ENCODE measurements at regions not wholly inside any gene's neighbourhood (a gene's known extent, or its start where the extent isn't known, plus 50 kb on each side); places are given as distances from the start of the nearest gene placed in this dataset.
"Not testable (repeated sequence)": the region's sequence is repeated elsewhere in the genome, so short reads cannot be mapped to it uniquely, and the experiment has no call there.

DNA sequence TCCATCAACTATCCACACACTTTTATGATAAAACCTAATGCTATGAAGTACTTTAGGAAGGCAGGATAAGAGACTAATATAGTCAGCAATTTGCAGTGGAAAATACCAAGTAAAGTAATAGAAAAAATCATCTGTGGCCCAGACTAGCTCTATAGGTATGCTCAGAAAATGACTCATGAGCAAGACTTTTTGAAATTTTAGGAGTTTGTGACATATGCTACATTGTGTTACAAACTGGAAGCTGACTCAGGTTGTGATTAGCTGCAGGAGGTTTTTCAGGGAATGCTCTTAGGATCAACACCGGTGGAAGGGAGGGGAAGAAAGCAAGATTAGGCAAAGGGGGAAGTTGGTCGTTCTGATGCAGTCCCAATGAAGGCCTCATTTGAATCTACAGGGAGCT lies 56.1 kb downstream of the FEZF1 start:
- peak; percentile 49 for DNase-seq (ENCODE audit: low read depth)

DNA sequence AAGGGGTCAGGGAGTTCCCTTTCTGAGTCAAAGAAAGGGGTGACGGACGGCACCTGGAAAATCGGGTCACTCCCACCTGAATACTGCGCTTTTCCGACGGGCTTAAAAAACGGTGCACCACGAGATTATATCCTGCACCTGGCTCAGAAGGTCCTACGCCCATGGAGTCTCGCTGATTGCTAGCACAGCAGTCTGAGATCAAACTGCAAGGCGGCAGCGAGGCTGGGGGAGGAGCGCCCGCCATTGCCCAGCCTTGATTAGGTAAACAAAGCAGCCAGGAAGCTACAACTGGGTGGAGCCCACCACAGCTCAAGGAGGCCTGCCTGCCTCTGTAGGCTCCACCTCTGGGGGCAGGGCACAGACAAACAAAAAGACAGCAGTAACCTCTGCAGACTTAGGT lies 65.8 kb downstream of the FEZF1 start:
- not testable (repeated sequence) for DNase-seq (ENCODE audit: low read depth)

DNA sequence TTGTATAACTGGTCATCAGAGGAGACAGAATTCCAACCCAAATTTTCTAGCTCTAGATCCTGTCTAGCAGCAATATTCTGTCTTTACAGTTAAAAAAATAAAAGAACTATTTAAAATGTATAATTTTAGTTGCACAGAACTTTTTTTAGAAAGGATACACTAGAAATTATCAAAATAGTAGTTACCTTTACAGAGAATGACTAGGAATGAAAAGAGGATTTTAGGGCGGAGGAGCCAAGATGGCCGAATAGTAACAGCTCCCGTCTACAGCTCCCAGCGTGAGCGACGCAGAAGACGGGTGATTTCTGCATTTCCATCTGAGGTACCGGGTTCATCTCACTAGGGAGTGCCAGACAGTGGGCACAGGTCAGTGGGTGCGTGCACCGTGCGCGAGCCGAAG lies 66.3 kb downstream of the FEZF1 start:
- DNase-seq (ENCODE audit: low read depth) = not testable (repeated sequence)

DNA sequence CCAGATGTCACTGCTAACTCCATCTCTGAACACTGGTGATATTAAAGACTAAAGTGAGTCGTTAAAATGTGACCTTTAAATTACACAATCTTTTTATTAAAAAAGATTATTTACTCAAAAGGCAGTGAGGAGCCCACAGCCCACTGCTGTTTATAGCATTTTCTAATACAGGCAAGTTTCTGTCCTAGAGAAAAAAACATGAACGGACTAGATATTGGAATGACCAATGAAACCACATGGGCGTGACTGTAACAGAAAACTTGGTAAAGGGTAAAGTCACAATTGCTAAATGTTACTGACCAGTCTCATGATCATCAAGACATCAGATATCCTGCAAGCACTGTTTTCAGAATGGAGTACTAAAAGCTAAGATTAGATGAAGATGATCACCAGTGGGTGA lies 78.7 kb downstream of the FEZF1 start:
- no peak for DNase-seq (ENCODE audit: low read depth)

DNA sequence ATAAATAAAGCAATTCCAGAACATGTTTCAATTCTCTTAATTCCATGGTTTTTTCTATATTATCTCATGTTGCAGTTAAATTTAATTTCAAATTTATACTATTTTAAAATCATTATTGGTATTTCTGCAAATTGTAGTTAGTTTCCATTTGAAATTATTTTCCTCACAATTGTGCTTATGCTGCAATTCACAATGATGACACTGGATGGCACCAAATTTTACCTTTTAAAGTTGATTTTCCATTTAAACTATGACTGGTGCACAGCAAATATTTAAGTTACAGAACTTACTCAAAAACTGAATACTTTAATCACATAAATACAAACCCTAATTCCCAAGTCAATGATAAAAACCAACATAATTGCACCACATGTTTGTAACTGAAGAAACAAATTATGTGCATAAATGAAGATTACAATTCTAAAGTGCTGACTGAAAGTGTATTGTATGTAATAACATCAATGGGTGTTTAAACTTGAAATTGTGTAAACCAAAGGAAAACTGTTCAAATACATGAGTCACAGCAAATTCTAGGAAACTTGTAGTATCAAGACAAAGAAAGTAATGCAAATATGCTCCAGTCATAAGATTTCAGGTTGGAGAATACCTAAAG lies 75.3 kb upstream of the AASS start:
- DNase-seq (ENCODE audit: low read depth) = no peak

DNA sequence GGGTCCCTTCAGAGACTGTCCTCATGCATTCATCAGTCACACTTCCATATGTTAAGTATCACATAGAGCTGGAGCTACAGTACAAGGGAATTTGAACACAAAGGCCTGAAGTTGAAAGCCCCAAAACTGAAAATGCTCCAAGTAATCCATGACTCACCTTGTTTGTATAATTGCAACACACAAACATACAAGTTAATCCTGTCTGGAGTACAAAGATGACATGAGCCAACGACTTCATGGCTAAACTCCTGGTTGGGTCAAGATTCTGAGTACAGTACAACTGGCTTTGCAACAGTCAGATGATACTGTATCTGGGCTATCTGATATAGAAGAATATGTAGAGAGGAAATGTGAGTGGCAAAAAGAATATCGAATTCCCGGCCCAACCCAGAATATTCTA lies 73.1 kb upstream of the AASS start:
- DNase-seq (ENCODE audit: low read depth) = no peak

DNA sequence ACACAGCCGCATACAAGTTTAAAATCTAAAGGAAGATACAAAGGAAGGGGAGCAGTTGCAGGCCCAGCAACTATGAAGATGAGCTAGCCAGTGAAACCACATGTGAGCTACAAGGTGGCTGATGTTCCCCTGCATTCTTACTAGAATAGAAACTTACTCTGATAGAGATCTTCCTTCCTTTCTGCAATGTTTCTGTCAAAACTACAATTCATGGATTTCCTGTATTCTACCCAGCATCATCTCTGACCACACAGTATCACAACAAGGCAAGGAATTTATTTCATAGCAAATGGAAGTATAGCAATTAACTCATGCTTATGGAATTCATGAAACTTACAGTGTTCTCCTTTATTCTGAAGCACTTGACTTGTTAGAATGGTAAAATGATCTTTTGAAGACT lies 68.7 kb upstream of the AASS start:
- no peak for DNase-seq (ENCODE audit: low read depth)

DNA sequence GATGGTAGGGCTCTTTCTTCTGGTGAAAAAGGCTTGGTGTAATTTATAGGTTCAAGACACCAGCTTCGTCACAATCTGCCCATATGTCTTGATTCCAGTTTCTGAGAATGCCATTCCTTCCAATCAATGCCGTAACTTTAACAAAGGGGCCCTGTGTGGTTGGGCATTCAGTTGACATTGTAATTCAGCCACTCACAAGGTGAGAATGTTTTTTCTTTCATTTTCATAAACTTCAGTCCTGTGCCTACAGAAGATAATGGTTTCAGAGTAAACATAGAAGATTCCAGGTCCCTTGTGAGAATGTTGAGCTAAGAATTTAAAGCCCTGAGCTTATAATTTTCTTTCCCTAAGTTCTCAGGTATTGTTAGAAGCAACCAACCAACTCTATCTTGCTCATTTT lies 67.3 kb upstream of the AASS start:
- no peak for DNase-seq (ENCODE audit: low read depth)

DNA sequence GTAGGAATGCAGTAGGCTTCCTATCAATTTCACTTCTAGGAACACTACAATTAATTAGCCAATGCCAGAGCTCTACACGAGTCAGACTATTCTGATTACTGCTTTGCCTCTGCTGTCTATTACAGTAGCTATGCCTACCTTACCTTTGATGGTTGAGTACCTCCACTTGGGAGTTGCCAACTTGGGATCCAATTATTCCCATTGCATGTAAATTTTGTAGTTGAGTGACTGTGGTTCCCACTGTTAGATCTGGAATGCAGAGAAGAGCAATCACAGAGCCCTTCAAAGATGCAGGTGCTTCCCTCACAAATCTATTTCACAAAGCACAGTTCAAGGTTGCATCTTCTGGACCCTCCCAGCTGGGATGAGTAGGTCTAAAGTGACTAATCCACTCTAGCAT lies 62.9 kb upstream of the AASS start:
- DNase-seq (ENCODE audit: low read depth) = no peak

DNA sequence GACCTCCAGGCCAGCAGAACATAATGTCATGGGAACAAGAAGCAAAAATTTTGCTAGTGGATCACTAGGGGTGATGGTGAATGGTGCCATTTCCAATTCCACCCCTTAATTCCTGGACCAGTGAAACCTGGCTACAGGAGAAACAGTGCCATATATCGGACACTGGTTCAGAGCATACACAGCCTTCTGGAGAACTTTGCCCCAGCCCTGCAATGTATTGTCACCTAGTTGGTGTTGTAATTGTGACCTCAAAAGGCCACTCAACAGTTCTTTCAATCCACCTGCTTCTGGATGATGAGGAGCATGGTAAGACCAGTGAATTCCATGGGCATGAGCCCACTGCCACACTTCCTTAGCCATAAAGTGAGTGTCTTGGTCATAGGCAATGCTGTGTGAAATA lies 59.8 kb upstream of the AASS start:
- no peak for DNase-seq (ENCODE audit: low read depth)

DNA sequence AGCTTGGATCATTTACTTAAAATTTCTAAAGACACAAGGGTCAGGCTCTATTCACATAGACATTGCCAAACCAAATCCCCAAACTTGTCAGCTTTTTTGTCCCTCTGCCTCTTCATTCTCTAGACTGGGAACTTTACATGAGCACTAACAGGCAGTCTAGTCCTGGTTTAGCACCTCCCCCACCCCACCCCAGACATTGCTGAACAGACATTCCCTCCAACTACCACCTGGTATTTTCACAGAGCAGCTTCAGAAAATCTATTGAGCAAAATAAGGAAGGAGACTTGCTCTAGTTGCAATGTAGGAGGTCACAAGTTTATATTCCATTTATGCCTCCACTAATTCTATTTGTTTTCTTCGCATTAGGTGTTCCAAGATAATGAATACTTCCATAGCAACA lies 56.8 kb upstream of the AASS start:
- no peak for DNase-seq (ENCODE audit: low read depth)

DNA sequence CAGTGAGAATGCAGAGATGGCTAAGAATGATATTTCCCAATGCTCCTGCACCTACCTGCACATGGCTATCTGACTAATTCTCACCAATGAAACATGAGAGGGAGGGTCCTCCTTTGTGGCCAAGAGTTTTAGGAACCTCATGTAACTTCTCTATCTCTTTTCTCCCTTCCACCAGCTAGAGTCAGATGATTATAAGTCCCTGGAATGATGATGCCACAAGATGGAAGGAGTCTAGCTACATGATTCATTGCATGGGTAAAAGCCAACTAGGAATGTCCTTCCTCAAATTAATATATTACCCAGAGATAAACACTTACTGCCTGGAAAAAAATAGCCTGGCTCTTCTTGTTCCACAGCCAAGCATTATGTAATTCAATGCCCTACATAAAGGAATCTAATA lies 55.1 kb upstream of the AASS start:
- DNase-seq (ENCODE audit: low read depth) = no peak

DNA sequence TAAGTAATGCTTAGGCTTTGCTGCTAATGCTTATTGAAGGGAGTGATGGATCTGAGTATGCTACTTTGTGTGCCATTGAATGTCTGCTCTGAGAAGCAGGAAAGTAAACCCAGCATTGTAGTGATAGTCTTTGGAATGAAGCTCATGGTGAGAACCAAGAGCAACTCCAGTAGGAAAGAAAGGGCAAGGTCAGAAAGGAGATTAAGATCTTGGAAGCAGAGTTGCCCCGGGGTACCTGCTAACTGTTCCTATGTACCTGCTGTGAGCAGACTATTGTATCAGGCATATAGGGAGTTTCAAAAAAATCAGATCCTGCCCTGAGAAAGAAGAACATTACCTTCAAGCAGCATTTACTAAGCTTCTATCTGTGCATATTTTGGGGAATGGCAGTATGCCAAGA lies 54.5 kb upstream of the AASS start:
- no peak for DNase-seq (ENCODE audit: low read depth)

Data from HS-5 (cell line).